ENCODE measurements at regions not wholly inside any gene's neighbourhood (a gene's known extent, or its start where the extent isn't known, plus 50 kb on each side); places are given as distances from the start of the nearest gene placed in this dataset.
"Not testable (repeated sequence)": the region's sequence is repeated elsewhere in the genome, so short reads cannot be mapped to it uniquely, and the experiment has no call there.

- no peak overlapping the region for H3K27ac ChIP-seq
- TF ChIP-seq, protein P1, sequence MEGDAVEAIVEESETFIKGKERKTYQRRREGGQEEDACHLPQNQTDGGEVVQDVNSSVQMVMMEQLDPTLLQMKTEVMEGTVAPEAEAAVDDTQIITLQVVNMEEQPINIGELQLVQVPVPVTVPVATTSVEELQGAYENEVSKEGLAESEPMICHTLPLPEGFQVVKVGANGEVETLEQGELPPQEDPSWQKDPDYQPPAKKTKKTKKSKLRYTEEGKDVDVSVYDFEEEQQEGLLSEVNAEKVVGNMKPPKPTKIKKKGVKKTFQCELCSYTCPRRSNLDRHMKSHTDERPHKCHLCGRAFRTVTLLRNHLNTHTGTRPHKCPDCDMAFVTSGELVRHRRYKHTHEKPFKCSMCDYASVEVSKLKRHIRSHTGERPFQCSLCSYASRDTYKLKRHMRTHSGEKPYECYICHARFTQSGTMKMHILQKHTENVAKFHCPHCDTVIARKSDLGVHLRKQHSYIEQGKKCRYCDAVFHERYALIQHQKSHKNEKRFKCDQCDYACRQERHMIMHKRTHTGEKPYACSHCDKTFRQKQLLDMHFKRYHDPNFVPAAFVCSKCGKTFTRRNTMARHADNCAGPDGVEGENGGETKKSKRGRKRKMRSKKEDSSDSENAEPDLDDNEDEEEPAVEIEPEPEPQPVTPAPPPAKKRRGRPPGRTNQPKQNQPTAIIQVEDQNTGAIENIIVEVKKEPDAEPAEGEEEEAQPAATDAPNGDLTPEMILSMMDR (conservative IDR thresholded peaks at IDR 0.05) = no peak
Observed at GRCh38 chr18:39586741-39587140, 2021.1 kb upstream of the CELF4 start.

DNA sequence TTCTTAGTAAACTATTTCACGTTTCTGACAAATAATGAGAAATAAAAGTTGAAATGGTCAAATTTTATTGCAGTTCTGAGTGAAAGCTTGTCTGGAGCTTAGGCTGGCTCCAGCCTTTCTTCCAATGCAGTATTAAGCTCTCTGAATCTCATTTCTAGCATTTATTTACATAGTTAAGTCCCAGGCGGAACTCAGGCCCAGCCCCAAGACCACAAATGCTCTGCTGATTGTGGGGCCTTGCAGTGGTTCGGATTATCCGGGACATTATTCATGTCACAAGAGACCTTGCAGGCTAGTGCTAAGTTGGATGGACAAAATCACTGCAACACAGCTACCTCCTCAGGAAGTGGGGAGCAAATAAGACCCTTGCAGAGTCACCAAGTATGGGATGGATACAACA is 2009.3 kb upstream of the CELF4 start:
- TF ChIP-seq, protein P1 (conservative IDR thresholded peaks at IDR 0.05) = no peak
- H3K27ac ChIP-seq = no peak overlapping the region

DNA sequence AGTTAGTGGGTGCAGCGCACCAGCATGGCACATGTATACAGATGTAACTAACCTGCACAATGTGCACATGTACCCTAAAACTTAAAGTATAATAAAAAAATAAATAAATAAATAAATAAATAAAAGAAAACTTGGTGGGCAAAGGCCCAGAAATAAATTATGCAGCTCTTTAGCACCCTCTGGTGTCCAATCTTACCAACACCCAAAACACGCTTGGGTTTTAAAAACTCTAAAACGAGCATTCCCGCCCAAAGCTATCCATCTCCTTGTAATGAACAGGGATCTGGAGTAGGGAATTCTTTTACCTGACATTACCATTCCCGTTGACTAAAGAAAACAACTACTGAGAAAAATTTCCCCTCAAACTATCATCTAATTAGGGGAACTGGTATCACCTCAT is 2005.9 kb upstream of the CELF4 start:
- H3K27ac ChIP-seq = no peak overlapping the region
- TF ChIP-seq, protein P1 (conservative IDR thresholded peaks at IDR 0.05) = peak; percentile 67

DNA sequence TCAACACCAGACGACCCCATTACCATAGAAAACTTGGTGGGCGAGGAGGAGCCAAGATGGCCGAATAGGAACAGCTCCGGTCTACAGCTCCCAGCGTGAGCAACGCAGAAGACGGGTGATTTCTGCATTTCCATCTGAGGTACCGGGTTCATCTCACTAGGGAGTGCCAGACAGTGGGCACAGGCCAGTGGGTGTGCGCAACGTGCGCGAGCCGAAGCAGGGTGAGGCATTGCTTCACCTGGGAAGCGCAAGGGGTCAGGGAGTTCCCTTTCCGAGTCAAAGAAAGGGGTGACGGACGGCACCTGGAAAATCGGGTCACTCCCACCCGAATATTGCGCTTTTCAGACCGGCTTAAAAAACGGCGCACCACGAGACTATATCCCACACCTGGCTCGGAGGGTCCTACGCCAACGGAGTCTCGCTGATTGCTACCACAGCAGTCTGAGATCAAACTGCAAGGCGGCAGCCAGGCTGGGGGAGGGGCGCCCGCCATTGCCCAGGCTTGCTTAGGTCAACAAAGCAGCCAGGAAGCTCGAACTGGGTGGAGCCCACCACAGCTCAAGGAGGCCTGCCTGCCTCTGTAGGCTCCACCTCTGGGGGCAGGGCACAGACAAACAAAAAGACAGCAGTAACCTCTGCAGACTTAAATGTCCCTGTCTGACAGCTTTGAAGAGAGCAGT is 2000.1 kb upstream of the CELF4 start:
- not testable (repeated sequence) for H3K27ac ChIP-seq

DNA sequence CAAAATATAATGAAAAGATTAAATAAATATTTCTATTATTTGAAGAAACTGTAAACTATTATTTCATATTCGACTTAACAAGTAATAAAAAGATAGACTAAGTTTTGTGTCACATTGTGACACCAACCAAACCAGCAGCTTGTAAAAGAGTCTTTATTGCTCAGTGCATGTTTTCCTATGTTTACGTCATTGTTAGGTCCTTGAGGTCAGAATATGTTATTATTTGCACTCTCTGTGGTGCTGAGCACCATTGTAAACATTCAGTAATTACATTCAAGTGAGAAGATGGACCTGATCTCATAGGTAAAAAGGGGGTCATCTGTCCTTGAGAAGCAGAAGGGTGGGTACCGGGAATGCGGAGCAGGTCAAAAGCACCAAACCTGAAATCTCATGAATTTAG is 1999.1 kb upstream of the CELF4 start:
- TF ChIP-seq, protein P1 (conservative IDR thresholded peaks at IDR 0.05) = no peak
- no peak overlapping the region for H3K27ac ChIP-seq

GRCh38 chr18:39561126-39561525 is 1995.5 kb upstream of the CELF4 start:
- TF ChIP-seq, protein P1 (conservative IDR thresholded peaks at IDR 0.05) = no peak
- no peak overlapping the region for H3K27ac ChIP-seq

DNA sequence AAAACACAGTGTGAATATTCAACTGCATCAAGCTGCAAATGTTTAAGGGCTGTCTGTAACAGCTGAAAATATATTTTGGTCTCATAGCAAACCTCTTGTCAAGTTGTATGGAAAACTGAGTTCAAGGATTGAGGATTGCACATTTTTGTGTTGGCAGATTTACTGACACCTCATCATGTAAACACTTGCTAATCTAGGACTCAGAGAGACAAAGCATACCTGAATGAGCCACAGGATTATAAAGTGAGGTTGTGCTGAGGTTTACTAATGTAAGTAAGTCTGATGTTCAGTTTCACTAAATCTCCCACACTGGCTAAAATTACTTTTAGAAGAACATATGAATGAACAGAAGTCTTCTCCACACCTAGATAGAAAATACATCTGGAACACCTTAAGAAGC is 1993.1 kb upstream of the CELF4 start:
- TF ChIP-seq, protein P1 (conservative IDR thresholded peaks at IDR 0.05) = no peak

DNA sequence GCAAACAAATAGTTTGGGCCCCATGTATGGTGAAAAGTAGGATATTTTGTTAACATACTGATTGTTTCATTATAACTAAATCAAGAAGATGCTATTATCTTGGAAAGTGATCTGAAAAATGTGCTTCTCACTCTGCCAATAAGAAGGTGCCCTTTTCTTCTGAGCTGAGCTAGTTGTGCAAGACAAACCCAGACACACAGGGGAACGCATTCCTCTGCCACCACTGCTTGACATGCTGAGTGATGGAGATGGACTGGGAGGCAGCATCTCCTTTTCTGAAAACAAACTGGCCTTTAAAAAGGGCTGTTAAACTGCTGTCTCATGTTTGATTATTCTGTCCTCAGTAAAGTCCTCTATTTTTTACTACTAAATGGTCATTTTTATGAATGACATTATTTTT is 1989.9 kb upstream of the CELF4 start:
- TF ChIP-seq, protein P1 (conservative IDR thresholded peaks at IDR 0.05) = no peak
- H3K27ac ChIP-seq = no peak overlapping the region

More for the DNA sequence above, 1993.1 kb upstream of the CELF4 start:
- H3K27ac ChIP-seq = no peak overlapping the region

Measured in VCaP (cell line).